ENCODE measurements at regions not wholly inside any gene's neighbourhood (a gene's known extent, or its start where the extent isn't known, plus 50 kb on each side); places are given as distances from the start of the nearest gene placed in this dataset.

DNA sequence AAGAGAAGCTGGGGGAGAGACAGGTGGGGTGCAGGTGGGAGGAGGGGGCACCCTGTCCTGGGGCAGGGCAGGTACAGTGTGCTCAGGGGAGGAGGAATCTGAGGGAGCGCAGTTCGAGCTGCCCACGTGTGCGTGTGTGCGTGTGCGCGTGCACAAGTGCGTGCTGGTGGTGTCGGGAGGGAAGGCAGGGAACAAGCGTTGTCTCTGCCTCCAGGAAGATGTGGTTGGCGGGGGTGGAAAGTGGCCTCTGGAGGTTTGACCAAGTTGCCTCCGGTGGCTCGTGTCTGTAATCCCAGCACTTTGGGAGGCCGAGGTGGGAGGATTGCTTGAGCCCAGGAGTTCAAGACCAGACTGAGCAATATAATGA is 49.9 kb upstream of the THY1 start:
- DNase-seq, result no peak

Measured in activated CD4-positive, alpha-beta T cell treated with anti-CD3 and anti-CD28 coated beads for 4 hours (primary cell).